Activated gamma-delta T cell (primary cell): ENCODE measurements at regions not wholly inside any gene's neighbourhood (a gene's known extent, or its start where the extent isn't known, plus 50 kb on each side); places are given as distances from the start of the nearest gene placed in this dataset.

Experiments
- DNase-seq: peaks from one replicate; lab custom pipeline; 2025; lab: John Stamatoyannopoulos, UW

- DNase-seq, result no peak
These were observed 893.9 kb downstream of the SUCLG1 start for GRCh38 chr2:83565181-83565580.

GRCh38 chr2:83561592-83561991, 897.5 kb downstream of the SUCLG1 start:
- DNase-seq, result no peak

GRCh38 chr2:83536556-83536955, 922.5 kb downstream of the SUCLG1 start:
- no peak for DNase-seq

- no peak for DNase-seq
These were observed 924.7 kb downstream of the SUCLG1 start for GRCh38 chr2:83534416-83534815.

GRCh38 chr2:83531206-83531826, 927.8 kb downstream of the SUCLG1 start:
- no peak for DNase-seq

GRCh38 chr2:83528767-83529166, 930.3 kb downstream of the SUCLG1 start:
- no peak for DNase-seq

GRCh38 chr2:83522891-83523493, 936.1 kb downstream of the SUCLG1 start:
- DNase-seq, result no peak

- no peak for DNase-seq
These were observed 941.2 kb downstream of the SUCLG1 start for GRCh38 chr2:83517727-83518368.

- no peak for DNase-seq
These were observed 942.6 kb downstream of the SUCLG1 start for GRCh38 chr2:83516503-83516902.

- DNase-seq, result no peak
These were observed 971.6 kb downstream of the SUCLG1 start for GRCh38 chr2:83487451-83487850.

GRCh38 chr2:83481436-83481835, 977.6 kb downstream of the SUCLG1 start:
- DNase-seq, result no peak

- DNase-seq, result no peak
These were observed 981.0 kb downstream of the SUCLG1 start for GRCh38 chr2:83478037-83478436.

- no peak for DNase-seq
These were observed 983.7 kb downstream of the SUCLG1 start for GRCh38 chr2:83475371-83475770.

GRCh38 chr2:83471655-83472054, 987.4 kb downstream of the SUCLG1 start:
- no peak for DNase-seq

GRCh38 chr2:83470928-83471327, 988.2 kb downstream of the SUCLG1 start:
- DNase-seq, result no peak

GRCh38 chr2:83464444-83464843, 994.6 kb downstream of the SUCLG1 start:
- DNase-seq, result no peak

- DNase-seq, result no peak
These were observed 996.2 kb downstream of the SUCLG1 start for GRCh38 chr2:83462881-83463280.

- no peak for DNase-seq
These were observed 997.9 kb downstream of the SUCLG1 start for GRCh38 chr2:83461135-83461534.

GRCh38 chr2:83459456-83459855, 999.6 kb downstream of the SUCLG1 start:
- no peak for DNase-seq

GRCh38 chr2:83435989-83436388, 1023.1 kb downstream of the SUCLG1 start:
- DNase-seq, result no peak

GRCh38 chr2:83420993-83421392, 1038.1 kb downstream of the SUCLG1 start:
- no peak for DNase-seq

- no peak for DNase-seq
These were observed 1064.8 kb downstream of the SUCLG1 start for GRCh38 chr2:83394134-83394904.

- DNase-seq, result no peak
These were observed 1070.3 kb downstream of the SUCLG1 start for GRCh38 chr2:83388804-83389203.
